HepG2 (cell line): ENCODE measurements at regions not wholly inside any gene's neighbourhood (a gene's known extent, or its start where the extent isn't known, plus 50 kb on each side); places are given as distances from the start of the nearest gene placed in this dataset.

ENCODE experiments used
- ATF4 ChIP-seq, 2 experiments: fragments of 450-650 bp in 1 of 2; sonication (generic) in 1 of 2; formaldehyde crosslinking; IDR thresholded peaks; 2 replicates each; pipeline versions ENCODE4 v1.5.0 to v1.8.0; 2020 to 2022; ENCODE audit warnings: mild to moderate bottlenecking in 1 of 2, missing genetic modification reagents in 1 of 2
- BRF2 ChIP-seq: sonication (generic); formaldehyde crosslinking; IDR thresholded peaks from 2 replicates; pipeline ENCODE4 v1.8.1; 2022; ENCODE audit warnings: mild to moderate bottlenecking, missing genetic modification reagents
- CC2D1A ChIP-seq: sonication (generic); formaldehyde crosslinking; IDR thresholded peaks from 2 replicates; pipeline ENCODE4 v1.8.1; 2023; ENCODE audit warnings: mild to moderate bottlenecking, missing genetic modification reagents
- CTCF ChIP-seq: sonication (generic); formaldehyde crosslinking; IDR thresholded peaks from 2 replicates; pipeline ENCODE4 v1.5.0; 2020; ENCODE audit warnings: mild to moderate bottlenecking, missing genetic modification reagents, moderate library complexity
- FOSL1 ChIP-seq: sonication (generic); formaldehyde crosslinking; IDR thresholded peaks from 2 replicates; pipeline ENCODE4 v1.9.0; 2021; ENCODE audit warnings: missing genetic modification reagents, borderline replicate concordance
- FOXP1 ChIP-seq, 2 experiments: fragments of 450-650 bp in 1 of 2; IDR thresholded peaks; 2 replicates each; pipeline ENCODE4 v1.6.1; 2017 to 2018; ENCODE audit warnings: antibody characterized with exemption in 1 of 2
- HDAC2 ChIP-seq: sonication (generic); formaldehyde crosslinking; IDR thresholded peaks from 2 replicates; pipeline ENCODE4 v1.4.0; 2020; ENCODE audit warnings: missing genetic modification reagents
- PRDM4 ChIP-seq: sonication (generic); formaldehyde crosslinking; IDR thresholded peaks from 2 replicates; pipeline ENCODE4 v1.9.0; 2021; ENCODE audit warnings: missing genetic modification reagents, borderline replicate concordance
- ZNF205 ChIP-seq: IDR thresholded peaks from 2 replicates; pipeline ENCODE4 v1.6.1; 2018; ENCODE audit warnings: missing biosample characterization, missing genetic modification reagents
- ZNF441 ChIP-seq: sonication (generic); formaldehyde crosslinking; IDR thresholded peaks from 2 replicates; pipeline ENCODE4 v1.7.0; 2021; ENCODE audit warnings: missing genetic modification reagents, borderline replicate concordance
- ZNF839 ChIP-seq: sonication (generic); formaldehyde crosslinking; IDR thresholded peaks from 2 replicates; pipeline ENCODE4 v1.4.0; 2020; ENCODE audit warnings: missing genetic modification reagents, mild to moderate bottlenecking, borderline replicate concordance

GRCh38 chr2:7357993-7358392, 440.8 kb downstream of the RNF144A start:
- no peak for TF ChIP-seq ZNF839 (CRISPR knock-in tag)
- TF ChIP-seq CC2D1A (CRISPR knock-in tag), result no peak
- TF ChIP-seq HDAC2, result no peak
- no peak for TF ChIP-seq FOXP1 (IDR thresholded peaks at IDR 0.05)
- TF ChIP-seq FOXP1 (CRISPR knock-in tag; IDR thresholded peaks at IDR 0.05), result no peak
- TF ChIP-seq BRF2 (CRISPR knock-in tag), result no peak
- TF ChIP-seq ZNF441 (CRISPR knock-in tag), result no peak
- TF ChIP-seq CTCF (CRISPR knock-in tag), result no peak
- TF ChIP-seq ATF4 (CRISPR knock-in tag; IDR thresholded peaks at IDR 0.05), result no peak
- TF ChIP-seq ZNF205 (CRISPR knock-in tag), result no peak
- no peak for TF ChIP-seq FOSL1 (CRISPR knock-in tag)
- TF ChIP-seq PRDM4 (CRISPR knock-in tag), result no peak
